ENCODE measurements at regions not wholly inside any gene's neighbourhood (a gene's known extent, or its start where the extent isn't known, plus 50 kb on each side); places are given as distances from the start of the nearest gene placed in this dataset.

GRCh38 chr14:51318813-51319597, 79.0 kb downstream of the TMX1 start:
- TF ChIP-seq CTCF (IDR thresholded peaks at IDR 0.05) (no peak), POLR2A (IDR thresholded peaks at IDR 0.05) (no peak), EP300 (IDR thresholded peaks at IDR 0.05) (no peak)

All from sigmoid colon (tissue), 4 donors.